H1 (cell line): ENCODE measurements at regions not wholly inside any gene's neighbourhood (a gene's known extent, or its start where the extent isn't known, plus 50 kb on each side); places are given as distances from the start of the nearest gene placed in this dataset.

ENCODE experiments used
- CBX5 ChIP-seq: fragments of 300-800, 300-1000 bp; sonication (generic); IDR thresholded peaks from 2 replicates; pipeline ENCODE4 v1.7.1; 2016; ENCODE audit warnings: antibody characterized with exemption, low read length, low read depth
- CBX8 ChIP-seq: fragments of 300-800, 300-1000 bp; sonication (generic); IDR thresholded peaks from 2 replicates; pipeline ENCODE4 v1.7.1; 2016; ENCODE audit warnings: low read depth, low read length, borderline replicate concordance
- CHD7 ChIP-seq: fragments of 300-600 bp; sonication (generic); IDR thresholded peaks from 2 replicates; pipeline ENCODE4 v1.7.1; 2012; ENCODE audit warnings: low read length, moderate library complexity, mild to moderate bottlenecking, inconsistent platforms; ENCODE audit not compliant: insufficient replicate concordance
- E2F6 ChIP-seq: IDR thresholded peaks from 2 replicates; pipeline ENCODE4 v1.6.1; 2012; ENCODE audit warnings: inconsistent platforms
- EZH2 ChIP-seq: fragments of 200-600 bp; sonication (generic); IDR thresholded peaks from 2 replicates; pipeline ENCODE4 v1.7.1; 2012; ENCODE audit warnings: low read depth, mild to moderate bottlenecking, moderate library complexity, low read length, inconsistent platforms; ENCODE audit not compliant: severe bottlenecking
- FOSL1 ChIP-seq: IDR thresholded peaks from 2 replicates; pipeline ENCODE4 v1.6.1; 2011; ENCODE audit warnings: mild to moderate bottlenecking, low read depth, low read length, moderate library complexity; ENCODE audit not compliant: insufficient read depth
- KDM4A ChIP-seq: IDR thresholded peaks from one replicate; pipeline ENCODE4 v1.7.1; 2012; ENCODE audit warnings: low read depth, mild to moderate bottlenecking, moderate library complexity, low read length, inconsistent platforms; ENCODE audit not compliant: severe bottlenecking
- MAX ChIP-seq: IDR thresholded peaks from 2 replicates; pipeline ENCODE4 v1.6.1; 2012; ENCODE audit warnings: inconsistent platforms
- RAD21 ChIP-seq, 2 experiments: IDR thresholded peaks in 1 of 2; conservative IDR thresholded peaks in 1 of 2; 2 replicates each; pipeline ENCODE4 v1.6.1; 2011; ENCODE audit warnings: low read depth in 2 of 2, low read length in 2 of 2, improper control_type of control experiment in 1 of 2, inconsistent platforms in 1 of 2, mild to moderate bottlenecking in 1 of 2, moderate library complexity in 1 of 2
- YY1 ChIP-seq: IDR thresholded peaks from 2 replicates; pipeline ENCODE4 v1.6.1; 2011; ENCODE audit warnings: low read depth, mild to moderate bottlenecking, low read length

- TF ChIP-seq CHD7 (no peak), RAD21 (IDR thresholded peaks at IDR 0.05 in 1 of 2, conservative IDR thresholded peaks at IDR 0.05 in 1 of 2; ENCODE audit: low read depth in 2 of 2, low read length in 2 of 2) (no peak), KDM4A (no peak), MAX (no peak), CBX5 (no peak), CBX8 (no peak), EZH2 (no peak), E2F6 (no peak), FOSL1 (no peak), YY1 (no peak)
These were observed 87.6 kb upstream of the E2F3 start (continued) for GRCh38 chr6:20313960-20314530.
